ENCODE measurements at regions not wholly inside any gene's neighbourhood (a gene's known extent, or its start where the extent isn't known, plus 50 kb on each side); places are given as distances from the start of the nearest gene placed in this dataset.

- TF ChIP-seq SREBF2 (IDR thresholded peaks at IDR 0.05): no peak
- TF ChIP-seq HOXB13 (CRISPR knock-in tag; IDR thresholded peaks at IDR 0.05; ENCODE audit: low read depth): no peak
- TF ChIP-seq HDAC2 (IDR thresholded peaks at IDR 0.05): no peak
- TF ChIP-seq TP53 (CRISPR knock-in tag; IDR thresholded peaks at IDR 0.05): no peak
These were observed 128.2 kb upstream of the CXCR4 start (continued) for GRCh38 chr2:136246086-136246669.

- no peak for DNase-seq (ENCODE audit: low read depth in 1 of 2, low spot score in 1 of 2)
These were observed 127.3 kb upstream of the CXCR4 start for GRCh38 chr2:136245211-136245610.

GRCh38 chr2:136244536-136244885 lies 126.6 kb upstream of the CXCR4 start:
- no peak for FAIRE-seq
- TF ChIP-seq ZFP36 (IDR thresholded peaks at IDR 0.05; ENCODE audit: borderline replicate concordance, partially characterized antibody) (peak; percentile 10), NR3C1 (IDR thresholded peaks at IDR 0.05) (no peak)
- no peak overlapping the region for H3K4me2 ChIP-seq
- 70% methylated on average over 2 of the region's 2 CpGs for WGBS (ENCODE audit: missing lambda C conversion rate)
- POLR2A ChIA-PET: no interaction called here
- H3K27ac ChIP-seq: no peak overlapping the region
- H3K4me1 ChIP-seq: peaks cover 8% of the 10 kb centered on the region; the same call in 2 of the 3 replicates
- H3K4me3 ChIP-seq: no peak overlapping the region
- CTCF ChIA-PET: interaction anchor here (1.1 kb wide), 1 partner anchor 20 kb away, joined by 3 read pairs; no protein-coding TSS in a partner anchor
- no peak for ATAC-seq
- DNase-seq (ENCODE audit: low read depth in 1 of 2, low spot score in 1 of 2): no peak
- H3K9me3 ChIP-seq: no peaks in the 10 kb centered on the region

More at GRCh38 chr2:136245211-136245610, 127.3 kb upstream of the CXCR4 start:
- peaks cover 8% of the 10 kb centered on the region; the same call in 2 of the 3 replicates for H3K4me1 ChIP-seq
- ChIA-PET POLR2A (no interaction called here), CTCF (interaction anchor here (1.1 kb wide), 1 partner anchor 21 kb away, joined by 3 read pairs; no protein-coding TSS in a partner anchor)
- H3K27ac ChIP-seq: peak overlapping the region in 1 of 2 experiments; percentile 76; a peak in 1 of 6 replicates
- H3K9me3 ChIP-seq: no peaks in the 10 kb centered on the region
- ATAC-seq (no peak), FAIRE-seq (no peak)
- H3K4me2 ChIP-seq: no peak overlapping the region
- TF ChIP-seq, protein P1, sequence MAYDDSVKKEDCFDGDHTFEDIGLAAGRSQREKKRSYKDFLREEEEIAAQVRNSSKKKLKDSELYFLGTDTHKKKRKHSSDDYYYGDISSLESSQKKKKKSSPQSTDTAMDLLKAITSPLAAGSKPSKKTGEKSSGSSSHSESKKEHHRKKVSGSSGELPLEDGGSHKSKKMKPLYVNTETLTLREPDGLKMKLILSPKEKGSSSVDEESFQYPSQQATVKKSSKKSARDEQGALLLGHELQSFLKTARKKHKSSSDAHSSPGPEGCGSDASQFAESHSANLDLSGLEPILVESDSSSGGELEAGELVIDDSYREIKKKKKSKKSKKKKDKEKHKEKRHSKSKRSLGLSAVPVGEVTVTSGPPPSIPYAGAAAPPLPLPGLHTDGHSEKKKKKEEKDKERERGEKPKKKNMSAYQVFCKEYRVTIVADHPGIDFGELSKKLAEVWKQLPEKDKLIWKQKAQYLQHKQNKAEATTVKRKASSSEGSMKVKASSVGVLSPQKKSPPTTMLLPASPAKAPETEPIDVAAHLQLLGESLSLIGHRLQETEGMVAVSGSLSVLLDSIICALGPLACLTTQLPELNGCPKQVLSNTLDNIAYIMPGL (CRISPR knock-in tag; IDR thresholded peaks at IDR 0.05; ENCODE audit: borderline replicate concordance): no peak
- no peak for TF ChIP-seq HOXB5 (CRISPR knock-in tag; IDR thresholded peaks at IDR 0.05)
- no peak for TF ChIP-seq NR3C1 (IDR thresholded peaks at IDR 0.05)
- TF ChIP-seq SREBF2 (IDR thresholded peaks at IDR 0.05): no peak
- TF ChIP-seq JUNB (IDR thresholded peaks at IDR 0.05): no peak
- no peak for TF ChIP-seq POLR2AphosphoS2 (conservative IDR thresholded peaks at IDR 0.05; ENCODE audit: low read length)
- no peak for TF ChIP-seq ZFP36 (IDR thresholded peaks at IDR 0.05; ENCODE audit: borderline replicate concordance, partially characterized antibody)
- no peak for TF ChIP-seq KDM5A (IDR thresholded peaks at IDR 0.05)
- TF ChIP-seq ZNF302 (CRISPR knock-in tag; IDR thresholded peaks at IDR 0.05): no peak
- no peak for TF ChIP-seq NPAS2 (CRISPR knock-in tag; IDR thresholded peaks at IDR 0.05; ENCODE audit: borderline replicate concordance)
- no peak for TF ChIP-seq JUN (IDR thresholded peaks at IDR 0.05)
- no peak for TF ChIP-seq RCOR1 (IDR thresholded peaks at IDR 0.05; ENCODE audit: low read depth, low read length)
- no peak for TF ChIP-seq REST (IDR thresholded peaks at IDR 0.05)
- no peak for TF ChIP-seq EP300 (IDR thresholded peaks at IDR 0.05)
- H3K4me3 ChIP-seq: no peak overlapping the region
- WGBS (ENCODE audit: missing lambda C conversion rate): 92% methylated on average over 8 of the region's 8 CpGs

Data from A549 (cell line).